ENCODE measurements at regions not wholly inside any gene's neighbourhood (a gene's known extent, or its start where the extent isn't known, plus 50 kb on each side); places are given as distances from the start of the nearest gene placed in this dataset.

DNA sequence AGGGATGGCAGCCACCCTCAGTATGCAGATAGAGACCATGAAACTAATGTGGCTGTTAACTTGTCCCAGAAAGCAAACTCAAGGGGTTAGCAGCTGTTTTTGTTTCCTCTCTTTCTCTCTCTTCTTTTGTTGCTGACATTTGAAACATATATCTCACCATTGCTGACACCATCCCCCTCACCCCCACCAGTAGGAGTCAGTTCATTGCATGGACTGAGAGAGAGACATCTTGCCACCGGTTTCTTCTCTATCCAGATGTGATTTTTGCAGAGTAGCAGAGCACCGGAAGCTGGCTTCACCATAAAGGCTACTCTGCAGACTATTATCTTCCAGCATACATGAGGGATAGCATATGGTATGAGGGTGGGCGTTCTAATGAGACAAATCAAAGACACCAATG lies 177.1 kb upstream of the FRG1 start:
- Histone ChIP-seq H3K4me1 (no peaks in the 10 kb centered on the region), H3K4me3 (no peak overlapping the region), H3K27ac (no peak overlapping the region), H3K36me3 (no peaks in the 10 kb centered on the region), H3K27me3 (no peaks in the 10 kb centered on the region), H3K9me3 (no peaks in the 10 kb centered on the region)
- DNase-seq (ENCODE audit: low spot score in 2 of 2), result no peak
- no peak for TF ChIP-seq POLR2AphosphoS5 (IDR thresholded peaks at IDR 0.05)
- intact Hi-C loops (cut with DNase I; ENCODE audit: low total_unique reads), result no loop called here

DNA sequence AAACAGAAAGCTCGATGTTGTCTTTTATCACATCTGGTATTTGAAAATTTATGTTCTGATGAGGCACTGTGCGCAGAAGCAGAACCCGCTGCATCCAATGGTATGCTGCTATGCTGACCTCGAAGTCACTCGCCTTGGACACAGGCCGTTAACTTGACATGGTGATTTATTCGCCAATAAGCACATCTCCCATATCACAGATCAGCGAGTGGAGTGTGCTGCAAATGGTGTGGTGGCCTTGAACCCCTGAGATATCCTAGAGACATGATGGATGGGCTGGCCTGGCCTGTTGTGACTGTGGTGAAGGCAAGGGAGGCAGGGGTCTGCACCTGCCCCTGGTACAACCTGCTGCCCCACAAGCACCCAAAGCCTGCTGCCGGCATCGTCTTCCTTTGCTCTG lies 175.4 kb upstream of the FRG1 start:
- no peaks in the 10 kb centered on the region for H3K36me3 ChIP-seq
- no peaks in the 10 kb centered on the region for H3K9me3 ChIP-seq
- no peak overlapping the region for H3K4me3 ChIP-seq
- H3K27me3 ChIP-seq, result no peaks in the 10 kb centered on the region
- H3K27ac ChIP-seq, result no peak overlapping the region
- no peaks in the 10 kb centered on the region for H3K4me1 ChIP-seq
- TF ChIP-seq POLR2A (IDR thresholded peaks at IDR 0.05), result no peak
- TF ChIP-seq, protein P1, sequence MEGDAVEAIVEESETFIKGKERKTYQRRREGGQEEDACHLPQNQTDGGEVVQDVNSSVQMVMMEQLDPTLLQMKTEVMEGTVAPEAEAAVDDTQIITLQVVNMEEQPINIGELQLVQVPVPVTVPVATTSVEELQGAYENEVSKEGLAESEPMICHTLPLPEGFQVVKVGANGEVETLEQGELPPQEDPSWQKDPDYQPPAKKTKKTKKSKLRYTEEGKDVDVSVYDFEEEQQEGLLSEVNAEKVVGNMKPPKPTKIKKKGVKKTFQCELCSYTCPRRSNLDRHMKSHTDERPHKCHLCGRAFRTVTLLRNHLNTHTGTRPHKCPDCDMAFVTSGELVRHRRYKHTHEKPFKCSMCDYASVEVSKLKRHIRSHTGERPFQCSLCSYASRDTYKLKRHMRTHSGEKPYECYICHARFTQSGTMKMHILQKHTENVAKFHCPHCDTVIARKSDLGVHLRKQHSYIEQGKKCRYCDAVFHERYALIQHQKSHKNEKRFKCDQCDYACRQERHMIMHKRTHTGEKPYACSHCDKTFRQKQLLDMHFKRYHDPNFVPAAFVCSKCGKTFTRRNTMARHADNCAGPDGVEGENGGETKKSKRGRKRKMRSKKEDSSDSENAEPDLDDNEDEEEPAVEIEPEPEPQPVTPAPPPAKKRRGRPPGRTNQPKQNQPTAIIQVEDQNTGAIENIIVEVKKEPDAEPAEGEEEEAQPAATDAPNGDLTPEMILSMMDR (IDR thresholded peaks at IDR 0.05), result no peak
- TF ChIP-seq POLR2AphosphoS5 (IDR thresholded peaks at IDR 0.05), result no peak
- intact Hi-C loops (cut with DNase I; ENCODE audit: low total_unique reads), result no loop called here
- no peak for DNase-seq (ENCODE audit: low spot score in 2 of 2)

DNA sequence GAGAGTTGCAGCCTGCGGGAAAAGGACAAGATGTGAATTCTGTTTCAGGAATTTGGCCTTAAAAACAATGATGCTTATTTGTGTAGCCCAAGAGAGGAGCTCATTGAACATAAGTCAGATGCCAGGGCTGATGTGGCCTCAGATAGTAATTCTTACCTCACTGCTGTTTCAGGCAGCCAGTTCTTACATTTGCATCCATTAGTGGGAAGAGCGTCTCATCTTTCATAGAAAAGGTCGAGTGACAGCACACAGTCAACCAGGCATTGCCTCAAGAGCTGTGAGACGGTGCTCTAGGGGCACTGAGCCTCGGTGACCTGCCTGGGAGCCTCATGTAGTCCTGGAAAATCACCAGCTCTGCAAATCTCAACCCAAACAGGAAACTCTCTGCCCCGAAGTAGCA lies 174.9 kb upstream of the FRG1 start:
- TF ChIP-seq, protein P1 (IDR thresholded peaks at IDR 0.05), result no peak
- TF ChIP-seq POLR2A (IDR thresholded peaks at IDR 0.05) (no peak), POLR2AphosphoS5 (IDR thresholded peaks at IDR 0.05) (no peak)
- H3K27ac ChIP-seq, result no peak overlapping the region
- H3K36me3 ChIP-seq, result no peaks in the 10 kb centered on the region
- H3K27me3 ChIP-seq, result no peaks in the 10 kb centered on the region
- intact Hi-C loops (cut with DNase I; ENCODE audit: low total_unique reads), result no loop called here
- H3K4me1 ChIP-seq, result no peaks in the 10 kb centered on the region
- no peak for DNase-seq (ENCODE audit: low spot score in 2 of 2)
- H3K4me3 ChIP-seq, result no peak overlapping the region
- no peaks in the 10 kb centered on the region for H3K9me3 ChIP-seq

DNA sequence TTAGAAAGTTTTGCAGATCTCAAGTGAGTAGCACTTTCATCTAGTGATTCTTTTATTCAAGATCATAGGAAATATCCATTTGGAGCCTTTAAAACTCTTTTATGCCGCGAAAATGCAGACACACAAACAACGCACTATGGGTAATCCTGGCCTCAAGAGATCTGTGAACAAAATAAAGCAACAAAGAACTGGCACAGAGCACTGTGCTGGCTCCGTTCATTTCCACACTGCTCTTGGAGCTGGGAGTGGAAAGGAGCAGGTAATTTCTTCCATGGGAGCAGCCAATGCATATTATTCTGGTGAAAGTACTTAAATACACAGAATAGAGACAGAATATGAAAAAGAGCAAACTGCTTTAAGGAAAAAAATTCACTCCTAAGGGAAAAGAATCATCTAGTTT lies 172.7 kb upstream of the FRG1 start:
- Histone ChIP-seq H3K36me3 (no peaks in the 10 kb centered on the region), H3K27ac (no peak overlapping the region), H3K4me1 (no peaks in the 10 kb centered on the region), H3K4me3 (no peak overlapping the region), H3K9me3 (peaks cover 0 to under 1% of the 10 kb centered on the region in 2 donors), H3K27me3 (no peaks in the 10 kb centered on the region)
- TF ChIP-seq POLR2AphosphoS5 (IDR thresholded peaks at IDR 0.05) (no peak), POLR2A (IDR thresholded peaks at IDR 0.05) (no peak)
- TF ChIP-seq, protein P1 (IDR thresholded peaks at IDR 0.05), result no peak
- intact Hi-C loops (cut with DNase I; ENCODE audit: low total_unique reads), result no loop called here
- no peak for DNase-seq (ENCODE audit: low spot score in 2 of 2)

DNA sequence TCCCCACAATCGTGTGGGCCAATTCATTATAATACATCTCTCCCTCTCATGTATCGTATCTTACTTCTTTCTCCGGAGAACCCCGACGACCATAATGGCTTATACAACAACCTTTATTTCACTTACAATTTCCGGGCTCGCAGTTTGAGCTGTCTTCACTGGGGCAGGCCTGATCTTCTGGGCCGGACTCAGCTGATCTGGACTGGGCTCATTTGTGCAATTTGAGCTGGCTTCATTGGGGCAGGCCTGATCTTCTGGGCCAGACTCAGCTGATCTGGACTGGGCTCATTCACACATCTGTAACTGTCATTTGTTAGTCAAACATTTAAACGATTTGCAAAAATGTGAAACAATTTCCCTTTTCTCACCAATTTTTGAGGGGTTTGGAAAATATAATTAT lies 171.5 kb upstream of the FRG1 start:
- intact Hi-C loops (cut with DNase I; ENCODE audit: low total_unique reads), result no loop called here
- peaks cover 0 to 7% of the 10 kb centered on the region in 2 donors for H3K9me3 ChIP-seq
- no peak overlapping the region for H3K4me3 ChIP-seq
- TF ChIP-seq, protein P1 (IDR thresholded peaks at IDR 0.05), result no peak
- TF ChIP-seq POLR2AphosphoS5 (IDR thresholded peaks at IDR 0.05) (no peak), POLR2A (IDR thresholded peaks at IDR 0.05) (no peak)
- H3K4me1 ChIP-seq, result no peaks in the 10 kb centered on the region
- no peaks in the 10 kb centered on the region for H3K36me3 ChIP-seq
- no peaks in the 10 kb centered on the region for H3K27me3 ChIP-seq
- DNase-seq (ENCODE audit: low spot score in 2 of 2), result no peak
- H3K27ac ChIP-seq, result no peak overlapping the region
